ENCODE measurements at regions not wholly inside any gene's neighbourhood (a gene's known extent, or its start where the extent isn't known, plus 50 kb on each side); places are given as distances from the start of the nearest gene placed in this dataset.
A peak's percentile ranks its signal among the peaks of the same experiment; 100 is the strongest.

GRCh38 chr4:3712936-3713335, 53.2 kb upstream of the ADRA2C start:
- TF ChIP-seq CTCF (conservative IDR thresholded peaks at IDR 0.05), result no peak
- Mint-ChIP-seq H3K27me3 (ENCODE audit: low read depth) (peaks cover 11% of the 10 kb centered on the region), H3K36me3 (ENCODE audit: low read depth) (no peaks in the 10 kb centered on the region), H3K9me3 (peaks cover 2% of the 10 kb centered on the region), H3K27ac (ENCODE audit: unreplicated experiment) (no peak overlapping the region), H3K4me1 (peaks cover 4% of the 10 kb centered on the region), H3K4me3 (no peak overlapping the region)
- DNase-seq (ENCODE audit: low read depth, low spot score), result no peak

GRCh38 chr4:3712112-3712805, 53.9 kb upstream of the ADRA2C start:
- peaks cover 17% of the 10 kb centered on the region for H3K27me3 Mint-ChIP-seq (ENCODE audit: low read depth)
- H3K36me3 Mint-ChIP-seq (ENCODE audit: low read depth), result no peaks in the 10 kb centered on the region
- TF ChIP-seq CTCF (conservative IDR thresholded peaks at IDR 0.05), result no peak
- no peaks in the 10 kb centered on the region for H3K9me3 Mint-ChIP-seq
- no peak overlapping the region for H3K4me3 Mint-ChIP-seq
- no peak for DNase-seq (ENCODE audit: low read depth, low spot score)
- H3K27ac Mint-ChIP-seq (ENCODE audit: unreplicated experiment), result no peak overlapping the region
- peaks cover 10% of the 10 kb centered on the region for H3K4me1 Mint-ChIP-seq

- Mint-ChIP-seq H3K4me3 (no peak overlapping the region), H3K9me3 (no peaks in the 10 kb centered on the region), H3K36me3 (ENCODE audit: low read depth) (no peaks in the 10 kb centered on the region), H3K4me1 (peaks cover 10% of the 10 kb centered on the region), H3K27me3 (ENCODE audit: low read depth) (peaks cover 17% of the 10 kb centered on the region), H3K27ac (ENCODE audit: unreplicated experiment) (no peak overlapping the region)
- DNase-seq (ENCODE audit: low read depth, low spot score), result no peak
- no peak for TF ChIP-seq CTCF (conservative IDR thresholded peaks at IDR 0.05)
Measured at GRCh38 chr4:3711183-3712111, 54.7 kb upstream of the ADRA2C start.

GRCh38 chr4:3710451-3711182, 55.6 kb upstream of the ADRA2C start:
- Mint-ChIP-seq H3K4me1 (peaks cover 10% of the 10 kb centered on the region), H3K9me3 (no peaks in the 10 kb centered on the region), H3K36me3 (ENCODE audit: low read depth) (no peaks in the 10 kb centered on the region), H3K4me3 (no peak overlapping the region), H3K27me3 (ENCODE audit: low read depth) (peaks cover 20% of the 10 kb centered on the region), H3K27ac (ENCODE audit: unreplicated experiment) (no peak overlapping the region)
- DNase-seq (ENCODE audit: low read depth, low spot score), result peak; percentile 29
- no peak for TF ChIP-seq CTCF (conservative IDR thresholded peaks at IDR 0.05)

GRCh38 chr4:3709846-3710441, 56.2 kb upstream of the ADRA2C start:
- H3K4me1 Mint-ChIP-seq, result peaks cover 10% of the 10 kb centered on the region
- no peak overlapping the region for H3K4me3 Mint-ChIP-seq
- TF ChIP-seq CTCF (conservative IDR thresholded peaks at IDR 0.05), result no peak
- no peaks in the 10 kb centered on the region for H3K36me3 Mint-ChIP-seq (ENCODE audit: low read depth)
- no peaks in the 10 kb centered on the region for H3K9me3 Mint-ChIP-seq
- no peak for DNase-seq (ENCODE audit: low read depth, low spot score)
- peaks cover 21% of the 10 kb centered on the region for H3K27me3 Mint-ChIP-seq (ENCODE audit: low read depth)
- no peak overlapping the region for H3K27ac Mint-ChIP-seq (ENCODE audit: unreplicated experiment)

Measured in neural crest cell (in vitro differentiated cells).